ENCODE measurements at regions not wholly inside any gene's neighbourhood (a gene's known extent, or its start where the extent isn't known, plus 50 kb on each side); places are given as distances from the start of the nearest gene placed in this dataset.

- no peaks in the 10 kb centered on the region for H4K20me1 ChIP-seq (ENCODE audit: insufficient read depth, low read length)
- no peak overlapping the region for H2BK5ac ChIP-seq (ENCODE audit: low read depth, low read length, poor library complexity, severe bottlenecking)
- no peak overlapping the region for H4K5ac ChIP-seq (ENCODE audit: low read depth, low read length)
- no peaks in the 10 kb centered on the region for H3K36me3 ChIP-seq (ENCODE audit: control insufficient read depth, insufficient read depth, low read length)
- H3K56ac ChIP-seq (ENCODE audit: extremely low read depth, insufficient read depth, low read length): no peak overlapping the region
- no peak overlapping the region for H2BK120ac ChIP-seq (ENCODE audit: low read depth, low read length)
- no peak overlapping the region for H3K27ac ChIP-seq (ENCODE audit: insufficient read depth, low read length)
- no peak overlapping the region for H2BK20ac ChIP-seq (ENCODE audit: low read depth, low read length)
- no peak overlapping the region for H3K4me2 ChIP-seq (ENCODE audit: low read depth, low read length)
- peak; percentile 28 for DNase-seq
- no peak overlapping the region for H4K91ac ChIP-seq (ENCODE audit: insufficient read depth, low read depth, low read length)
- dilution Hi-C loops (cut with HindIII; ENCODE audit: low sequenced_read_pairs, unreplicated experiment): no loop called here
- no peaks in the 10 kb centered on the region for H3K79me1 ChIP-seq (ENCODE audit: low read depth in 1 of 2, low read length in 2 of 2)
- no peak overlapping the region for H3K4me3 ChIP-seq (ENCODE audit: insufficient read depth, low read depth, low read length)
- no TSS peak for BruUV-seq (replicated peaks)
- no peak overlapping the region for H3K4ac ChIP-seq (ENCODE audit: low read depth, low read length)
- H3K14ac ChIP-seq (replicated peaks; ENCODE audit: low read depth, low read length): no peak overlapping the region
- ChIA-PET POLR2A (ENCODE audit: unreplicated experiment) (no interaction called here), CTCF (no interaction called here)
- no peak overlapping the region for H3K23ac ChIP-seq (ENCODE audit: low read depth, low read length)
- H3K9ac ChIP-seq (ENCODE audit: low read depth, low read length): no peak overlapping the region
- no peak overlapping the region for H2AFZ ChIP-seq (replicated peaks; ENCODE audit: low read length, poor library complexity)
- H4K8ac ChIP-seq (ENCODE audit: low read depth in 2 of 2, low read length in 2 of 2): no peak overlapping the region
- no peak overlapping the region for H3K18ac ChIP-seq (ENCODE audit: low read depth, low read length)
- H3K9me1 ChIP-seq (ENCODE audit: insufficient read depth, low read length): no peaks in the 10 kb centered on the region
- TF ChIP-seq MAFK (IDR thresholded peaks at IDR 0.05; ENCODE audit: low read depth, low read length): no peak
- TF ChIP-seq POLR2A (IDR thresholded peaks at IDR 0.05; ENCODE audit: low read depth, low read length): no peak
- no peak for TF ChIP-seq RFX5 (IDR thresholded peaks at IDR 0.05; ENCODE audit: low read depth, low read length)
- TF ChIP-seq CTCF (conservative IDR thresholded peaks at IDR 0.05; ENCODE audit: low read depth, low read length): no peak
- no peak for TF ChIP-seq MXI1 (IDR thresholded peaks at IDR 0.05; ENCODE audit: borderline replicate concordance, low read depth, low read length)
- no peak for TF ChIP-seq NFE2L2 (IDR thresholded peaks at IDR 0.05; ENCODE audit: low read depth, low read length)
- no peak for TF ChIP-seq RAD21 (IDR thresholded peaks at IDR 0.05; ENCODE audit: low read length)
- no peak for TF ChIP-seq FOS (IDR thresholded peaks at IDR 0.05; ENCODE audit: low read depth, low read length)
- no peak for TF ChIP-seq RCOR1 (IDR thresholded peaks at IDR 0.05; ENCODE audit: insufficient replicate concordance, low read length)
- no peak for TF ChIP-seq MAZ (IDR thresholded peaks at IDR 0.05; ENCODE audit: borderline replicate concordance, low read depth, low read length)
- TF ChIP-seq USF2 (IDR thresholded peaks at IDR 0.05; ENCODE audit: low read depth, low read length): no peak
- TF ChIP-seq SMC3 (IDR thresholded peaks at IDR 0.05; ENCODE audit: low read depth, low read length): no peak
- H3K4me1 ChIP-seq (ENCODE audit: control insufficient read depth, insufficient read depth, low read length): no peaks in the 10 kb centered on the region
- no peaks in the 10 kb centered on the region for H3K27me3 ChIP-seq (ENCODE audit: control insufficient read depth, insufficient read depth, low read length)
- intact Hi-C loops (cut with micrococcal nuclease): no loop called here
- no peak overlapping the region for H2AK9ac ChIP-seq (replicated peaks; ENCODE audit: low read depth, low read length, poor library complexity)
- no peak for ATAC-seq (ENCODE audit: low read depth)
- WGBS, 2 experiments (ENCODE audit: extremely low coverage in 2 of 2, insufficient read length in 1 of 2): no CpG with 5 or more reads among the region's 2 CpGs
- H3K9me3 ChIP-seq (ENCODE audit: control insufficient read depth, insufficient read depth, low read length): no peaks in the 10 kb centered on the region
- H2BK15ac ChIP-seq (ENCODE audit: low read depth, low read length): no peak overlapping the region
- no peak overlapping the region for H2AK5ac ChIP-seq (ENCODE audit: low read depth, low read length)
- in situ Hi-C loops (cut with MboI; ENCODE audit: low sequenced_read_pairs): no loop called here
Observed at GRCh38 chr5:93654676-93655075, 71.7 kb downstream of the NR2F1 start.
